ENCODE measurements at regions not wholly inside any gene's neighbourhood (a gene's known extent, or its start where the extent isn't known, plus 50 kb on each side); places are given as distances from the start of the nearest gene placed in this dataset.

- TF ChIP-seq CTCF (conservative IDR thresholded peaks at IDR 0.05; ENCODE audit: low read depth in 2 of 2) = no peak
- no peak for TF ChIP-seq ZNF462 (CRISPR knock-in tag; IDR thresholded peaks at IDR 0.05)
- no peak for TF ChIP-seq POLR2AphosphoS5 (IDR thresholded peaks at IDR 0.05; ENCODE audit: low read depth)
- TF ChIP-seq EZH2phosphoT487 (IDR thresholded peaks at IDR 0.05; ENCODE audit: unreplicated experiment) = no peak
- TF ChIP-seq REST (IDR thresholded peaks at IDR 0.05; ENCODE audit: unreplicated experiment) = no peak
- no peak for TF ChIP-seq EZH2 (IDR thresholded peaks at IDR 0.05; ENCODE audit: low read depth, unreplicated experiment)
- TF ChIP-seq CREB1 (CRISPR knock-in tag; IDR thresholded peaks at IDR 0.05; ENCODE audit: low read depth) = no peak
Measured at GRCh38 chr5:130476325-130476724, 572.1 kb downstream of the CHSY3 start.

Data from GM23338 (cell line).